HCT116 (cell line): ENCODE measurements at regions not wholly inside any gene's neighbourhood (a gene's known extent, or its start where the extent isn't known, plus 50 kb on each side); places are given as distances from the start of the nearest gene placed in this dataset.

Experiments
- ATAC-seq: fragments of 200-7000 bp; cut with Tn5 transposase; 2 replicates; pipeline ENCODE4 v1.9.1; 2020; ENCODE audit warnings: mild to moderate bottlenecking, moderate library complexity
- BruUV-seq: library from RNA; stranded (reverse); fragments of 400-500 nt; replicated peaks from 2 replicates; lab custom pipeline; 2021; lab: Mats Ljungman, UMichigan
- CTCF ChIA-PET: fragments of 300-600 bp; sonication (Branson Sonifier 250); formaldehyde crosslinking; loops from one replicate; lab custom pipeline; 2021; ENCODE audit warnings: antibody characterized with exemption; lab: Charles Lee
- POLR2A ChIA-PET: fragments of 300-600, 350-600 bp; sonication (Branson Sonifier 250); formaldehyde crosslinking; loops from one replicate; lab custom pipeline; 2021; ENCODE audit warnings: antibody characterized with exemption; lab: Charles Lee
- RAD21 ChIA-PET, 2 experiments: fragments of 300-600 bp; sonication (Branson Sonifier 250); formaldehyde crosslinking; loops; one replicate each; lab custom pipeline; 2023; ENCODE audit warnings: low total read pairs in 2 of 2; ENCODE audit not compliant: uncharacterized antibody in 2 of 2, unreplicated experiment in 2 of 2, low non-redundant PET in 1 of 2; lab: Charles Lee
- DNase-seq: peaks from one replicate; pipeline ENCODE4 v3.0.0-alpha.2; 2010; ENCODE audit warnings: low read depth, low spot score
- H2AFZ ChIP-seq: fragments of 200-600 bp; shearing (Covaris generic), sonication (generic); 2 replicates; pipeline ENCODE4 v1.6.1; 2017; ENCODE audit warnings: low read depth, mixed run types, mixed read lengths, antibody characterized with exemption, low read length; ENCODE audit not compliant: poor library complexity, severe bottlenecking
- H3K27ac ChIP-seq: 2 replicates; pipeline ENCODE4 v1.5.1; 2012; ENCODE audit warnings: low read depth, low read length
- H3K27me3 ChIP-seq: fragments of 200-600 bp; sonication (generic); 2 replicates; pipeline ENCODE4 v1.6.1; 2016; ENCODE audit warnings: mixed run types, low read length, mixed read lengths; ENCODE audit not compliant: insufficient read depth
- H3K36me3 ChIP-seq, 2 experiments: fragments of 200-500 bp in 1 of 2; fragments of 200-600 bp in 1 of 2; sonication (Bioruptor generic) in 1 of 2; sonication (generic) in 1 of 2; 2 replicates each; pipeline versions ENCODE4 v1.5.1 to v1.6.1; 2014 to 2016; ENCODE audit warnings: low read length in 2 of 2, inconsistent platforms in 1 of 2, mixed read lengths in 1 of 2, mixed run types in 1 of 2; ENCODE audit not compliant: insufficient read depth in 2 of 2, control insufficient read depth in 1 of 2
- H3K4me1 ChIP-seq, 2 experiments: fragments of 200-600 bp in 1 of 2; sonication (generic) in 1 of 2; 2 replicates each; pipeline versions ENCODE4 v1.5.1 to v1.6.1; 2012 to 2017; ENCODE audit warnings: low read length in 2 of 2, inconsistent platforms in 1 of 2, mild to moderate bottlenecking in 1 of 2, mixed read lengths in 1 of 2, mixed run types in 1 of 2, moderate library complexity in 1 of 2; ENCODE audit not compliant: insufficient read depth in 2 of 2, control insufficient read depth in 1 of 2
- H3K4me2 ChIP-seq: fragments of 200-600 bp; sonication (generic); 2 replicates; pipeline ENCODE4 v1.6.1; 2017; ENCODE audit warnings: mixed run types, low read length, mixed read lengths
- H3K4me3 ChIP-seq, 2 experiments: fragments of 200-600 bp in 1 of 2; sonication (generic) in 1 of 2; replicated peaks in 1 of 2; 2 replicates each; pipeline ENCODE4 v1.5.1; 2011 to 2016; ENCODE audit warnings: low read length in 2 of 2, control low read depth in 1 of 2, low read depth in 1 of 2, mild to moderate bottlenecking in 1 of 2, mixed read lengths in 1 of 2, mixed run types in 1 of 2
- H3K79me2 ChIP-seq: fragments of 200-600 bp; sonication (generic); 2 replicates; pipeline ENCODE4 v1.6.1; 2017; ENCODE audit warnings: mild to moderate bottlenecking, mixed run types, low read length, moderate library complexity, mixed read lengths; ENCODE audit not compliant: insufficient read depth
- H3K9ac ChIP-seq: fragments of 200-600 bp; sonication (generic); 2 replicates; pipeline ENCODE4 v1.6.1; 2016; ENCODE audit warnings: low read length, mixed read lengths
- H3K9me2 ChIP-seq: fragments of 200-600 bp; sonication (generic), shearing (Covaris generic); 2 replicates; pipeline ENCODE4 v1.6.1; 2017; ENCODE audit warnings: mixed run types, mild to moderate bottlenecking, moderate library complexity; ENCODE audit not compliant: insufficient read depth
- H3K9me3 ChIP-seq, 2 experiments: fragments of 200-500 bp in 1 of 2; fragments of 200-600 bp in 1 of 2; sonication (Bioruptor generic) in 1 of 2; sonication (generic) in 1 of 2; 2 replicates each; pipeline ENCODE4 v1.6.1; 2014 to 2017; ENCODE audit warnings: low read length in 2 of 2, mixed read lengths in 2 of 2, inconsistent platforms in 1 of 2, low read depth in 1 of 2, mild to moderate bottlenecking in 1 of 2, mixed run types in 1 of 2, moderate library complexity in 1 of 2; ENCODE audit not compliant: control insufficient read depth in 1 of 2, insufficient read depth in 1 of 2
- H4K20me1 ChIP-seq: fragments of 200-600 bp; sonication (generic), shearing (Covaris generic); 2 replicates; pipeline ENCODE4 v1.6.1; 2017; ENCODE audit warnings: mixed run types, mild to moderate bottlenecking, moderate library complexity; ENCODE audit not compliant: insufficient read depth
- ATF3 ChIP-seq: IDR thresholded peaks from 2 replicates; pipeline ENCODE4 v1.6.1; 2012
- CBX3 ChIP-seq: IDR thresholded peaks from 2 replicates; pipeline ENCODE4 v1.6.1; 2012; ENCODE audit warnings: low read depth
- EGR1 ChIP-seq: IDR thresholded peaks from 2 replicates; pipeline ENCODE4 v1.6.1; 2012; ENCODE audit warnings: low read depth
- ELF1 ChIP-seq: IDR thresholded peaks from 2 replicates; pipeline ENCODE4 v1.6.1; 2012; ENCODE audit warnings: low read depth, borderline replicate concordance
- EZH2phosphoT487 ChIP-seq: fragments of 200-600 bp; IDR thresholded peaks from 2 replicates; pipeline ENCODE4 v1.6.1; 2018; ENCODE audit warnings: antibody characterized with exemption, borderline replicate concordance
- POLR2A ChIP-seq: IDR thresholded peaks from 2 replicates; pipeline ENCODE4 v1.7.0; 2011; ENCODE audit warnings: borderline replicate concordance; ENCODE audit not compliant: insufficient read depth, insufficient read length; ENCODE audit errors: extremely low read depth
- POLR2AphosphoS5 ChIP-seq: IDR thresholded peaks from 2 replicates; pipeline ENCODE4 v1.6.1; 2011; ENCODE audit warnings: mild to moderate bottlenecking, low read depth, low read length, moderate library complexity
- RAD21 ChIP-seq: IDR thresholded peaks from 2 replicates; pipeline ENCODE4 v1.6.1; 2012; ENCODE audit warnings: low read depth, mild to moderate bottlenecking
- SP1 ChIP-seq: IDR thresholded peaks from 2 replicates; pipeline ENCODE4 v1.6.1; 2012; ENCODE audit warnings: low read depth
- YY1 ChIP-seq: IDR thresholded peaks from 2 replicates; pipeline ENCODE4 v1.6.1; 2011; ENCODE audit warnings: low read length, low read depth, moderate library complexity, mild to moderate bottlenecking; ENCODE audit not compliant: insufficient replicate concordance; ENCODE audit errors: extremely low read depth
- ZNF274 ChIP-seq: fragments of 200-500 bp; sonication (Bioruptor generic); IDR thresholded peaks from 2 replicates; pipeline ENCODE4 v1.6.1; 2014; ENCODE audit warnings: mild to moderate bottlenecking, low read depth, low read length, inconsistent platforms
- intact Hi-C: fragments of 100-400 bp; cut with micrococcal nuclease; formaldehyde crosslinking; loops from 2 replicates; pipeline ENCODE4 v1.10.0; 2022
- TF ChIP-seq, protein P1 (sequence below), 3 experiments: fragments of 200-600 bp in 1 of 3; sonication (generic) in 1 of 3; IDR thresholded peaks in 2 of 3; conservative IDR thresholded peaks in 1 of 3; 2 replicates each; pipeline ENCODE4 v1.5.1; 2012 to 2017; ENCODE audit warnings: low read depth in 2 of 3, low read length in 2 of 3, antibody characterized with exemption in 1 of 3, borderline replicate concordance in 1 of 3, control low read depth in 1 of 3, mild to moderate bottlenecking in 1 of 3, mixed read lengths in 1 of 3, mixed run types in 1 of 3, moderate library complexity in 1 of 3; ENCODE audit not compliant: insufficient read depth in 1 of 3
- TF ChIP-seq, protein P2 (sequence below): IDR thresholded peaks from 2 replicates; pipeline ENCODE4 v1.6.1; 2012

DNA sequence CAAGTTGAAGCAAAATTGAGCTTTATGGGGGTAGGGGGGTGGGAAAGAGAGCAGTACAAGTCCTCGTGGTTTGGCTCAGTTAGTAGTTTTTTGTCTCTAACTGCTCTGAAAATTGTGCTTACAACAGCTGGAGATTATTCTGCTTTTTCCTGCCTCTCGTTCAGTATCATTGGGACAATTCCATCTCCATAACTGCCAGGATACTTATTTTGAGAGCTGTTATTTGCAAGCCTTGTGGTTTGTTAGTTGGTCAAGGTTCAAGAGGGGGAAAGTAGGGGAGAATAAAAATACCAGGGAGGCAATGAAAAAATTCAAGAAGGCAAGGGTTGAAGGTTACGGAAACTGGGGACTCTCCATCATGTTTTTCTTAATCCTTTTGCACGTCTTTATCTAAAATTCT lies 811.8 kb upstream of the ADGRL2 start:
- H3K9ac ChIP-seq: no peak overlapping the region
- CTCF ChIA-PET: no interaction called here
- H3K9me2 ChIP-seq: no peaks in the 10 kb centered on the region
- intact Hi-C loops: no loop called here
- H3K4me3 ChIP-seq: no peak overlapping the region
- no peaks in the 10 kb centered on the region for H3K79me2 ChIP-seq
- no peak overlapping the region for H2AFZ ChIP-seq
- POLR2A ChIA-PET: no interaction called here
- H3K4me2 ChIP-seq: no peak overlapping the region
- RAD21 ChIA-PET: no interaction called here
- DNase-seq: no peak
- H3K9me3 ChIP-seq: no peaks in the 10 kb centered on the region; a peak in 1 of 4 replicates
- no TSS peak for BruUV-seq
- no peak for TF ChIP-seq EZH2phosphoT487
- no peak for TF ChIP-seq SP1
- TF ChIP-seq ELF1: no peak
- TF ChIP-seq YY1: no peak
- TF ChIP-seq POLR2A: no peak
- TF ChIP-seq, protein P1, sequence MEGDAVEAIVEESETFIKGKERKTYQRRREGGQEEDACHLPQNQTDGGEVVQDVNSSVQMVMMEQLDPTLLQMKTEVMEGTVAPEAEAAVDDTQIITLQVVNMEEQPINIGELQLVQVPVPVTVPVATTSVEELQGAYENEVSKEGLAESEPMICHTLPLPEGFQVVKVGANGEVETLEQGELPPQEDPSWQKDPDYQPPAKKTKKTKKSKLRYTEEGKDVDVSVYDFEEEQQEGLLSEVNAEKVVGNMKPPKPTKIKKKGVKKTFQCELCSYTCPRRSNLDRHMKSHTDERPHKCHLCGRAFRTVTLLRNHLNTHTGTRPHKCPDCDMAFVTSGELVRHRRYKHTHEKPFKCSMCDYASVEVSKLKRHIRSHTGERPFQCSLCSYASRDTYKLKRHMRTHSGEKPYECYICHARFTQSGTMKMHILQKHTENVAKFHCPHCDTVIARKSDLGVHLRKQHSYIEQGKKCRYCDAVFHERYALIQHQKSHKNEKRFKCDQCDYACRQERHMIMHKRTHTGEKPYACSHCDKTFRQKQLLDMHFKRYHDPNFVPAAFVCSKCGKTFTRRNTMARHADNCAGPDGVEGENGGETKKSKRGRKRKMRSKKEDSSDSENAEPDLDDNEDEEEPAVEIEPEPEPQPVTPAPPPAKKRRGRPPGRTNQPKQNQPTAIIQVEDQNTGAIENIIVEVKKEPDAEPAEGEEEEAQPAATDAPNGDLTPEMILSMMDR (IDR thresholded peaks at IDR 0.05 in 2 of 3, conservative IDR thresholded peaks at IDR 0.05 in 1 of 3; ENCODE audit: borderline replicate concordance in 1 of 3, insufficient read depth in 1 of 3, low read depth in 2 of 3, low read length in 2 of 3): no peak
- TF ChIP-seq RAD21: no peak
- no peak for TF ChIP-seq ATF3
- no peak for TF ChIP-seq ZNF274
- no peak for TF ChIP-seq POLR2AphosphoS5
- TF ChIP-seq EGR1: no peak
- TF ChIP-seq CBX3: no peak
- TF ChIP-seq, protein P2, sequence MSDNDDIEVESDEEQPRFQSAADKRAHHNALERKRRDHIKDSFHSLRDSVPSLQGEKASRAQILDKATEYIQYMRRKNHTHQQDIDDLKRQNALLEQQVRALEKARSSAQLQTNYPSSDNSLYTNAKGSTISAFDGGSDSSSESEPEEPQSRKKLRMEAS: no peak
- no peaks in the 10 kb centered on the region for H3K36me3 ChIP-seq
- no peaks in the 10 kb centered on the region for H3K27me3 ChIP-seq
- ATAC-seq: no peak
- no peaks in the 10 kb centered on the region for H4K20me1 ChIP-seq
- no peak overlapping the region for H3K27ac ChIP-seq
- no peaks in the 10 kb centered on the region for H3K4me1 ChIP-seq
